Glomerular endothelial cell (primary cell): ENCODE measurements at regions not wholly inside any gene's neighbourhood (a gene's known extent, or its start where the extent isn't known, plus 50 kb on each side); places are given as distances from the start of the nearest gene placed in this dataset.
"Not testable (repeated sequence)": the region's sequence is repeated elsewhere in the genome, so short reads cannot be mapped to it uniquely, and the experiment has no call there.

ENCODE experiments used
- DNase-seq: peaks from one replicate; pipeline ENCODE4 v3.0.0-alpha.2; 2011; ENCODE audit warnings: low read depth, low spot score; ENCODE audit errors: extremely low read depth

- no peak for DNase-seq
Measured at GRCh38 chr2:8118940-8119781, 562.7 kb upstream of the ID2 start.

GRCh38 chr2:8119782-8120505, 561.9 kb upstream of the ID2 start:
- DNase-seq = no peak

- DNase-seq = no peak
Measured at GRCh38 chr2:8120506-8120860, 561.4 kb upstream of the ID2 start.

DNA sequence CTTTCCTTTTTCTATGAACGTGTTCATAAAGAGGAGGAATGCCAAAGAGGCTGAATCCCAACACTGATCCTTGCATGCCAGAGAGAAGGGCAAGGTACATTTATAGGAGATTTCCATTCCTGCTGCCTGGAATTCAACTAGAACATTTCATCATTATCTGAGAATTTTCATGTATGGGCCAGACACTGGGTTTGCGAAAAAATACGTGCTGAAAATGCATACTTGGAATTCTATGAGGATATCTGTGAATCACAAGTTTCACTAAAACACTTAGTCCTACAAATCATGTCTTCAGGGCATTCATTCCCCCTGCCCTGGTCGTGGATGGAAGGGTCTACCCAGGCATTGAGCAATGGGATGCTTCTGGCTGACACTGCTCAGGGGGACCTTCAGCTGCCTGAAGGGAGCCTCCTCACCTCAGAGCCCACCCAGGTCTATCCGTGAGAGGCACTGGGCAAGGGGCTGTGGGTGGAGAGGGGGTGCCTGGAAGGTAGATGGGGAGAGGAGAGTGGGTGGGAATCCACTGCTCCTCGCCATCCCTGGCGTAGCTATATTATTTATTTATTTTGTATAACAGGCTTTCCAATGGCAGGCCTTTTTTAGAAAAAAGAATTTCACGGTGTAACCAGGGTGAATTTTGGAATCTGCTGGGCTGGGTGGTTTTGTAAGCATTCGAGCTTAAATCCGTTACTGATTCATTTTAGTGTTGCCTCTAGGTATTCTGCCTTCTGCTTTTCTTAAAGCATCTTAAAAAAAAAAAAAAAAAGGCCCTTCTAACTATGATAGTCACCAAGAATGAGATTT, 560.6 kb upstream of the ID2 start:
- no peak for DNase-seq

DNA sequence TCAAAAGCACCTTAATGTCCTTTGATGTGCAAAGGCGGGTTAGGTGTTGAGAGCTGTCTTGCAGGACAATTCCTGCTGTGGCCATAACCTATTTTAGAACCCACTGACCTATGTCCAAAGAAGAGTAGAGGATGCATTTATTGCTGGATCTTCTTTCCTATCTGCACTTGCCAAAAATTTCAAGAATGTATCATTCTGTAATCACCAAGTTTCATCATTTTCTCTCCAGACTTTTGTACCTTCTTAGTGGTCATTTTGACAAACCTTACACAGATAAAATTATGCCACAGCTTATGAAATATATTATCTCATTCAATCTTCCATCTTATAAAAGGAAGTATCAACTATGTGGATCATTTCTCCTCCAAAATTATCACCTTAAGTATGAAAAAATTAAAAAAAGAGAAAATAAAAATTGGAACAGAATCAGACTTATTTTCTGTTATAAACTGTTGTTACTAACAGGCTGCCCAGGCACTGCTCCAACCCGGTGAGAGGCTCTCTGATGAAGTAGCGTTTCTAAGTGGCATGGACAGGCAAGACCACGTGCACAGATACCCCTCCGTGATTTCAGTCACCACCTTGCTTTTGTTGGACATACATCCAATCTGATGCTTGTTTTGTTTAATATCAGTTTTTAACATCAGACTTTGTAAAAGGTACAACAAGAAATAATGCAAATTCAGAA, 559.9 kb upstream of the ID2 start:
- no peak for DNase-seq

GRCh38 chr2:8122520-8122919, 559.3 kb upstream of the ID2 start:
- no peak for DNase-seq

DNA sequence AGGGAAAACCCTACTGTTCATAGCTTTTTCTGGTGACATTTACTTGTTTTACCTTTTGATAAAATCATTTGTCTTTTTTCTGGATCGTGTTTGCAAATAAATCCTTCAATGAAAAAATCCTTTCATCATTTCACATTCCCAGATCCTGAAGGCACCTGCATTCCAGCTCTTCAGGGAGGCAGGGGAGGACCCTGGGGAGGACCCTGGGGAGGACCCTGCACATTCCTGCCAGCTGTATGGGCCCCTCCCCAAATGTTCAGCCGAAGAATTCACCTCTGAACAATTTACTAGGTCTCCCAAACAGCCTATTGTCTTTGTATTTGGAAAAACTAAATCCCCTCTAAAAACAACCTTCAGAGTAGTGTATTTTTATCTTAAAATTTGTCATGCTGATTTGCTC, 558.4 kb upstream of the ID2 start:
- no peak for DNase-seq

DNA sequence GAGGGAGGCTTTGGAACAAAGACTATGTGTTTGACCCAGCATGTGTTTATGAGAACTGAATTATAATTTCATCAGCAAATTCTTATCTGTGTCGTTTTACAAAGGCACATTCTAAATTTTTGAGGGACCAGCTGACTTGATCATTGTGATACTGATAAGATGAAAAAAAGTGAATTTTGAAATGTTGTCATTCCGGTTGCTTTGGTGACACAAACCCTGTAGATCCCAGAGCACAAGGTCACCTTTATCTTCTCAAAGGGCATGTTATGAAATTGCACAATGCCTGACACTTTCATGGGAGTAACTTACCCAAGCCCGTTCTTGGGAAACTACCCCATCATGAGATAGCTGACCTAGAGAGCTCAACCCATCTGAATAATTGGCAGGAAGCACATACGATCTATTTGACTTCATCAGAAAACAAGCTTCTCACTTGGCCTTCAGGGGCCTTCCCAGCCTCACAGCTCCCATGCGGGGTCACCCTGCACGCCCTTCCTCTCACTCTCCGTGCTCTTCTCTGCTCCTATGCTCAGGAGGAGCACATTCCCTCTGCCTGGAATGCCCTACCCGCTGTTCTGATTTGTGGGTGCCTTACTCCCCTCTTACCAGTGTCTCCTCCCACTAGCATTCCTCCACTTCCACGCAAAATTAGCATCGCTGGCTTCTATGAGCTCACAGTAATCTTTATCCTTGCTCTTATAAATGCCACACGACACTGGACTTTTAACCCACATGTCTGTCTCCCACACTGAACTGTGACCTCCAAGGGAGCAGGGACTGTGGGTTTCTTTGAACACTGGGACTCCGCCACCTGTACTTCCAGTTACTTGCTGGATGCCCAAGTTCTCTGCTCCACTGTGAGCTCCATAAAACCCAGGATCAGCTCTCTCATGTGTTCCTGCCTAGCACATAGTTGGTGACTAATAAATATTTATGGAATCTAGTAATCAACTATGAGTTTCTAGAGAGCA, 555.8 kb upstream of the ID2 start:
- DNase-seq = no peak

DNA sequence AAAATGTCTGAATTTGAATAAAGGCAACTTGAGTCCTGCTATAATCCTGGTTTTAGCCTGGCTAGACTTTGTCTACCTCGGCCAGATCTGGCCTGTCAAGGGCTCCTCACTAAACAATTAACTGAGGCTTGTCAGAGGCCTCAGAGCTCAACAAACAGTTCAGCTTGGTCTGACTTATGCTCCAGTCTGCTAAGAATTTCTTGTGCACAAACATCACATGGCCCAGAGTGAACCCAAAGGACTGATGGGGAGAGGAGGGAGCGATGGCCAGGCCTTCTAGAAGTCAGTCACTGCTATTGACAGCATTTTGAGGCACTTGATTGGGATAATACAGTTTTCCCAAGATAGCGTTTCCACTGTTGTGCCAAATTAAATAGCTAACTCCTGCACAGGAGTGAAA, 555.1 kb upstream of the ID2 start:
- DNase-seq = no peak

- DNase-seq = not testable (repeated sequence)
Measured at GRCh38 chr2:8131423-8131822, 550.4 kb upstream of the ID2 start.

- DNase-seq = no peak
Measured at GRCh38 chr2:8132351-8132831, 549.5 kb upstream of the ID2 start.

DNA sequence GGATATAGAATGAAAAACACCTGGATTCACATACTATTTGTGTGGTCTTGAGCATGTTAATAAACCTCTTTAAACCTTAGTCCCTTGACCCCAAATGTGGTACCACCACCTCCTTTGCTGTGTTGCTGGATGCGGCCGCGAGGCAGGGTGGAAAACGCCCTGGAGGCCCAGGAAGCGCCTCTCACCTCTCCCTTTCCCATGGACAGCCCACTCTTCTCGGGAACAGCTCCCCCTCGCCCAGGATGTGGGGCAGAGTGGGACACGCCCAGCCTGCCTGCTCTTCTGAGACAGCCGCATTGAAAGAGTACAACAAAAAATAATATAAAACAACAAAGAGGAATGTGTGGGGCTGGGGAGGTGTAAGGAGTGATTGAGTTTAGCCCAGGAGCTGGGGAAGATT, 549.0 kb upstream of the ID2 start:
- DNase-seq = no peak

DNA sequence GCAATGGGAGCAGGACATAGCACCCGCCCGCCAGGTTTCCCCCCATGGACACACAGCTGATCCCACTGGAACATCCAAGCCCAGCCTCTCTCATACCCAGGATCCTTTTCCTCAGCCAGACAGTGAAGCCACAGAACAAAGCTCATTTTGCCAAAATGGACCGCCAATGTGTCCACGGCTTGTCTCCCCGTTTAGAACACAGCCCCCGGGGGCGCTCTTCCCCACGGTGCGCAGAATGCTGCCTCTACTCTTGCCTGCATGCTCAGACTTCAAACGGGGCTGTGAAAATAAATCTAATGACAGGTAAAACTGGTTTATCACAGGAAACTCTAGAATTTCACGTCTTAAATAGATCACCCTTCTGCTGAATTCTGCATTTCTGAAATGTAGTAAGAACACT, 548.5 kb upstream of the ID2 start:
- no peak for DNase-seq

- no peak for DNase-seq
Measured at GRCh38 chr2:8133913-8134472, 547.9 kb upstream of the ID2 start.

DNA sequence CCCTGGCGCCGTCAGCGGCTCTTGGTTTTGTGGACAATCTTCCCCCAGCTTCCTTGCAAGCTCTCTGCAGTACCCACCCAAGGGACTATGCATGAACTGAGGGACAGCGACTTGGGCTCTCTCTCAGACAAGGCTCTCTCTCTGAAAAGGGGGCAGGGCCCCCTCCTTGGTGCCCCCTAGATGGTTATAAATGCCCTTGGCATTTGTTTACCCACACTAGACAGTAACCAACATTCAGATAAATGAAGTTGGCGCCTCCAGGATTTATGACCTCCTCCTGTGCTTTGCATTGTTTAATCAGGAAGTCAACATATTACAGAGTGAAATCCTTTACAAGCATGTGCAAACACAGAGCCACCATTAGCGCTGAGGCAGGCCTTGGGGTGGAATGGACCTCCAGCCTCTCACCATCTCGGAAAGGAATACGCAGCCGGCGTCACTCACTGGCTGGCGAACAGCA, 547.4 kb upstream of the ID2 start:
- no peak for DNase-seq

GRCh38 chr2:8134985-8135682, 546.7 kb upstream of the ID2 start:
- DNase-seq = no peak

DNA sequence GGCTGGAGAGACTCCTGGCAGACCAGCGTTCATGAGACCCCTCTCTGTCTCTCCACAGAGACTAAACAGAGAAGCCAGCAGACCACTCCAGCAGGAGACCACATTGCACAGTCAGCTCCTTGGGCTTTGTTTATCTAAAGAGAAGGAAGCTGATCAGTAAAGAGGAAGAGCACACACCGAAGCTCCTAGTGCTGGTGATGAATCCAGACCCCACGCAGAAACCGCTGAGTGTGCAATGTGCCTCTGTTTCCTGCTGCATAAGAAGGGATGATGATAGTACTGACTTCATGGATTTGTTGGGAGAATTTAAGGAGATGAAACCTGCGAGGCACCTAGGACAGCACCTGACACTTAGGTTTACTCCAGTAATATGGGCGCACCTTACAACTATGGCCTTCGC, 544.1 kb upstream of the ID2 start:
- no peak for DNase-seq

GRCh38 chr2:8138525-8138922, 543.3 kb upstream of the ID2 start:
- no peak for DNase-seq
